Body of pancreas (tissue), 4 donors: ENCODE measurements at regions not wholly inside any gene's neighbourhood (a gene's known extent, or its start where the extent isn't known, plus 50 kb on each side); places are given as distances from the start of the nearest gene placed in this dataset.

ENCODE experiments used
- CTCF ChIP-seq, 7 experiments: fragments of 450-650 bp in 4 of 7; fragments of 200-600 bp in 3 of 7; sonication (generic) in 3 of 7; IDR thresholded peaks; one replicate each; pipeline ENCODE4 v1.5.1; 2016 to 2019; ENCODE audit warnings: antibody characterized with exemption in 7 of 7
- POLR2A ChIP-seq, 3 donors: fragments of 450-650 bp; IDR thresholded peaks; one replicate each; pipeline ENCODE4 v1.6.1; 2016; ENCODE audit warnings: antibody characterized with exemption in 3 of 3, mild to moderate bottlenecking in 2 of 3

DNA sequence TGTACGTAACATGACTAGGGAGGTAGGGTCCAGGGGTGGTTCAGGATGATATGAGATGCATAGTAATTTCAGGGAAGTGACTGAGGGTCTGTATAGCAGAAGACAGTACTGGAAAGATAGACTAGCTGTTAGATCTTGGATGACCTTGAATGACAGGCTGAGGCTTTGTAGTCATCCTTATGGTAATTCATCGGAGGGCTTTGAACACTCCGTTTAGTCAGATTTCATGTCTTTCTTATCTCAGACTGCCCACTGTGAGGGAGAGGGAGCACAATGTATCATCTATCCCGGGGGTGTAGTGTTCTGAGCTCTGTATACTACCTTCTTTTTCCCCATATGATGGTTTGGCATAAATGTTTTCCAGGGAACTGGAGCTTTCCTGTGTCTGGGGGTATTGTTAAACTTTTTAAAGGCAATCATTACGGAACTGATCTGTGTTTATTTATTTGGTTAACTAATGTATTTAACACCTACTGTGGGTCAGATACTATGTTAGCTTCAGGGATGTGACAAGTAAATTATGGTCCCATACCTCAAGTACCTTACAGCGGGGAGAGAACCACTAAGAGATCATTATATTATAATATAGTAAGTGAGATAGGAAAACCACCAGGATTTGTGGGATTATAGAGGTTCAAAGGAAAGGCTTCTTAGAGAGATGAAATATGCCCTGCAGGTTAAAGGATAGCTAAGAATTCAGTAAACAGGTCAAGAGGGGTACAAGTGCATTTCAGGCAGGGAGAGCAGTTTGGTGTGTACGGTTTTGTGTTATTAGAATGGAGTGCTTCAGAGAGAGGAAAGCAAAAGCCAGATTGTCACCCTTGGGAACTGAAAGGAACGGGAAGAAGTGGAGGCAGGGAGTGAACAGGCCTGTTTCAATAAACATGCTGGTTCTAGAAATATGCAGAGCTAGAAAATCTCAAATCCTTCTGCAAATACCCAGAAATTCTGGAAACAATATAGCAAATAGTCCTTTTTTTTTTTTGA is 164.8 kb upstream of the KL start:
- TF ChIP-seq CTCF (IDR thresholded peaks at IDR 0.05) = no peak
- TF ChIP-seq POLR2A (IDR thresholded peaks at IDR 0.05) = no peak
